HCT116 (cell line): ENCODE measurements at regions not wholly inside any gene's neighbourhood (a gene's known extent, or its start where the extent isn't known, plus 50 kb on each side); places are given as distances from the start of the nearest gene placed in this dataset.
"Not testable (repeated sequence)": the region's sequence is repeated elsewhere in the genome, so short reads cannot be mapped to it uniquely, and the experiment has no call there.

Source experiments
- ATAC-seq: fragments of 200-7000 bp; cut with Tn5 transposase; 2 replicates; pipeline ENCODE4 v1.9.1; 2020; ENCODE audit warnings: mild to moderate bottlenecking, moderate library complexity
- BruUV-seq: library from RNA; stranded (reverse); fragments of 400-500 nt; replicated peaks from 2 replicates; lab custom pipeline; 2021; lab: Mats Ljungman, UMichigan
- CTCF ChIA-PET: fragments of 300-600 bp; sonication (Branson Sonifier 250); formaldehyde crosslinking; loops from one replicate; lab custom pipeline; 2021; ENCODE audit warnings: antibody characterized with exemption; lab: Charles Lee
- POLR2A ChIA-PET: fragments of 300-600, 350-600 bp; sonication (Branson Sonifier 250); formaldehyde crosslinking; loops from one replicate; lab custom pipeline; 2021; ENCODE audit warnings: antibody characterized with exemption; lab: Charles Lee
- RAD21 ChIA-PET, 2 experiments: fragments of 300-600 bp; sonication (Branson Sonifier 250); formaldehyde crosslinking; loops; one replicate each; lab custom pipeline; 2023; ENCODE audit warnings: low total read pairs in 2 of 2; ENCODE audit not compliant: uncharacterized antibody in 2 of 2, unreplicated experiment in 2 of 2, low non-redundant PET in 1 of 2; lab: Charles Lee
- DNase-seq: peaks from one replicate; pipeline ENCODE4 v3.0.0-alpha.2; 2010; ENCODE audit warnings: low read depth, low spot score
- H2AFZ ChIP-seq: fragments of 200-600 bp; shearing (Covaris generic), sonication (generic); 2 replicates; pipeline ENCODE4 v1.6.1; 2017; ENCODE audit warnings: low read depth, mixed run types, mixed read lengths, antibody characterized with exemption, low read length; ENCODE audit not compliant: poor library complexity, severe bottlenecking
- H3K27ac ChIP-seq: 2 replicates; pipeline ENCODE4 v1.5.1; 2012; ENCODE audit warnings: low read depth, low read length
- H3K27me3 ChIP-seq: fragments of 200-600 bp; sonication (generic); 2 replicates; pipeline ENCODE4 v1.6.1; 2016; ENCODE audit warnings: mixed run types, low read length, mixed read lengths; ENCODE audit not compliant: insufficient read depth
- H3K36me3 ChIP-seq, 2 experiments: fragments of 200-500 bp in 1 of 2; fragments of 200-600 bp in 1 of 2; sonication (Bioruptor generic) in 1 of 2; sonication (generic) in 1 of 2; 2 replicates each; pipeline versions ENCODE4 v1.5.1 to v1.6.1; 2014 to 2016; ENCODE audit warnings: low read length in 2 of 2, inconsistent platforms in 1 of 2, mixed read lengths in 1 of 2, mixed run types in 1 of 2; ENCODE audit not compliant: insufficient read depth in 2 of 2, control insufficient read depth in 1 of 2
- H3K4me1 ChIP-seq, 2 experiments: fragments of 200-600 bp in 1 of 2; sonication (generic) in 1 of 2; 2 replicates each; pipeline versions ENCODE4 v1.5.1 to v1.6.1; 2012 to 2017; ENCODE audit warnings: low read length in 2 of 2, inconsistent platforms in 1 of 2, mild to moderate bottlenecking in 1 of 2, mixed read lengths in 1 of 2, mixed run types in 1 of 2, moderate library complexity in 1 of 2; ENCODE audit not compliant: insufficient read depth in 2 of 2, control insufficient read depth in 1 of 2
- H3K4me2 ChIP-seq: fragments of 200-600 bp; sonication (generic); 2 replicates; pipeline ENCODE4 v1.6.1; 2017; ENCODE audit warnings: mixed run types, low read length, mixed read lengths
- H3K4me3 ChIP-seq, 2 experiments: fragments of 200-600 bp in 1 of 2; sonication (generic) in 1 of 2; replicated peaks in 1 of 2; 2 replicates each; pipeline ENCODE4 v1.5.1; 2011 to 2016; ENCODE audit warnings: low read length in 2 of 2, control low read depth in 1 of 2, low read depth in 1 of 2, mild to moderate bottlenecking in 1 of 2, mixed read lengths in 1 of 2, mixed run types in 1 of 2
- H3K79me2 ChIP-seq: fragments of 200-600 bp; sonication (generic); 2 replicates; pipeline ENCODE4 v1.6.1; 2017; ENCODE audit warnings: mild to moderate bottlenecking, mixed run types, low read length, moderate library complexity, mixed read lengths; ENCODE audit not compliant: insufficient read depth
- H3K9ac ChIP-seq: fragments of 200-600 bp; sonication (generic); 2 replicates; pipeline ENCODE4 v1.6.1; 2016; ENCODE audit warnings: low read length, mixed read lengths
- H3K9me2 ChIP-seq: fragments of 200-600 bp; sonication (generic), shearing (Covaris generic); 2 replicates; pipeline ENCODE4 v1.6.1; 2017; ENCODE audit warnings: mixed run types, mild to moderate bottlenecking, moderate library complexity; ENCODE audit not compliant: insufficient read depth
- H3K9me3 ChIP-seq, 2 experiments: fragments of 200-500 bp in 1 of 2; fragments of 200-600 bp in 1 of 2; sonication (Bioruptor generic) in 1 of 2; sonication (generic) in 1 of 2; 2 replicates each; pipeline ENCODE4 v1.6.1; 2014 to 2017; ENCODE audit warnings: low read length in 2 of 2, mixed read lengths in 2 of 2, inconsistent platforms in 1 of 2, low read depth in 1 of 2, mild to moderate bottlenecking in 1 of 2, mixed run types in 1 of 2, moderate library complexity in 1 of 2; ENCODE audit not compliant: control insufficient read depth in 1 of 2, insufficient read depth in 1 of 2
- H4K20me1 ChIP-seq: fragments of 200-600 bp; sonication (generic), shearing (Covaris generic); 2 replicates; pipeline ENCODE4 v1.6.1; 2017; ENCODE audit warnings: mixed run types, mild to moderate bottlenecking, moderate library complexity; ENCODE audit not compliant: insufficient read depth
- CBX3 ChIP-seq: IDR thresholded peaks from 2 replicates; pipeline ENCODE4 v1.6.1; 2012; ENCODE audit warnings: low read depth
- CEBPB ChIP-seq: IDR thresholded peaks from 2 replicates; pipeline ENCODE4 v1.6.1; 2012; ENCODE audit warnings: low read depth
- CTCF ChIP-seq, 3 experiments: fragments of 200-600 bp in 1 of 3; sonication (generic) in 1 of 3; IDR thresholded peaks in 2 of 3; conservative IDR thresholded peaks in 1 of 3; 2 replicates each; pipeline ENCODE4 v1.5.1; 2012 to 2017; ENCODE audit warnings: low read depth in 2 of 3, low read length in 2 of 3, antibody characterized with exemption in 1 of 3, borderline replicate concordance in 1 of 3, control low read depth in 1 of 3, mild to moderate bottlenecking in 1 of 3, mixed read lengths in 1 of 3, mixed run types in 1 of 3, moderate library complexity in 1 of 3; ENCODE audit not compliant: insufficient read depth in 1 of 3
- EZH2 ChIP-seq: fragments of 200-600 bp; sonication (generic); IDR thresholded peaks from 2 replicates; pipeline ENCODE4 v1.6.1; 2017; ENCODE audit warnings: antibody characterized with exemption, mixed run types
- EZH2phosphoT487 ChIP-seq: fragments of 200-600 bp; IDR thresholded peaks from 2 replicates; pipeline ENCODE4 v1.6.1; 2018; ENCODE audit warnings: antibody characterized with exemption, borderline replicate concordance
- JUND ChIP-seq: IDR thresholded peaks from 2 replicates; pipeline ENCODE4 v1.6.1; 2012
- POLR2AphosphoS5 ChIP-seq: IDR thresholded peaks from 2 replicates; pipeline ENCODE4 v1.6.1; 2011; ENCODE audit warnings: mild to moderate bottlenecking, low read depth, low read length, moderate library complexity
- SP1 ChIP-seq: IDR thresholded peaks from 2 replicates; pipeline ENCODE4 v1.6.1; 2012; ENCODE audit warnings: low read depth
- ZFX ChIP-seq: fragments of 450-650 bp; IDR thresholded peaks from 2 replicates; pipeline ENCODE4 v1.6.1; 2017
- intact Hi-C: fragments of 100-400 bp; cut with micrococcal nuclease; formaldehyde crosslinking; loops from 2 replicates; pipeline ENCODE4 v1.10.0; 2022

DNA sequence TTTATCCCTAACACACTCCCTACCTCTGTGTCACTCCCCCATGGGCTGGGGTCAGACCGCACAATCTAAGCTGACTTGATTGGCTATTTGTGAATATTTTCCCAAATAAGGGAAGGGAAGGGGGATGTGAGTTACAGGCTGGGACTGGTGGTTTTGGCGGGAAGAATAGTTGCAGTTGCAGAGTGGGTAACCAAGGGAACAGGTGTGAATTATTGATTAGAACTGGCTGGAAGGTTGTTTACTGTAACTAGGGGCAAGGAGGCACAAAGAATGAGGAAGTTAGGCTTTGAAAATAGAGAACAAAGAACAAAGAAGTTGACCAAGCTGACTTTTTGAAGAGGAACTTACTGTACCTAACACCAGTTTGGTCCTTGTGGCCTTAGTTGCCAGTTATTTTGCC, 88.0 kb upstream of the XAGE2 start:
- no peak overlapping the region for H3K27ac ChIP-seq
- no peaks in the 10 kb centered on the region for H3K9me2 ChIP-seq
- H3K4me2 ChIP-seq = no peak overlapping the region
- ATAC-seq (no peak), DNase-seq (no peak)
- H3K79me2 ChIP-seq = no peaks in the 10 kb centered on the region
- no peak overlapping the region for H2AFZ ChIP-seq
- no peaks in the 10 kb centered on the region for H4K20me1 ChIP-seq
- H3K4me1 ChIP-seq = no peaks in the 10 kb centered on the region
- ChIA-PET RAD21 (no interaction called here), POLR2A (no interaction called here), CTCF (no interaction called here)
- H3K9me3 ChIP-seq = no peaks in the 10 kb centered on the region
- no peak overlapping the region for H3K9ac ChIP-seq
- H3K36me3 ChIP-seq = no peaks in the 10 kb centered on the region
- BruUV-seq = no TSS peak
- TF ChIP-seq CBX3 = no peak
- no peak overlapping the region for H3K4me3 ChIP-seq
- intact Hi-C loops = no loop called here
- no peaks in the 10 kb centered on the region for H3K27me3 ChIP-seq

DNA sequence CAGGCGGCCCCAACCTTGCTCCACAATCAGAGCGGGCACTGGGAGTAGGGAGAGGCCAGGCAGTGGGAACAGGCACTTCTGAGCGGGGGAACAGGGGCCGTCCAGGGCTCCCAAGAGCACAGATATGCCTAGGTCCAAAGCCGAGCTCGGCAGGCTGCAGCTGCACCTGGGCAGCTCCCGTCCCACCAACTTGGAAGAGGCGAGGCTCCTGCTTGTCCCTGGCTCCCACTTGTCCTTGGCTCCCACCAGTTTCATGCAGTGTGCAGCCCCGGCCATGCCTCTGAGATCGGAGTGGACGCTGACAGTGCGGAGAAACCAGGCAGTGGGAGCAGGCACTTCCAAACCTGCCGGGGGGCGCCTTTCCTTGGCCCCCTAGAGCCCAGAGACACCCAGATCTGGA, 84.0 kb upstream of the XAGE2 start:
- Histone ChIP-seq H3K27me3 (no peaks in the 10 kb centered on the region), H3K9me2 (no peaks in the 10 kb centered on the region), H3K27ac (no peak overlapping the region), H3K79me2 (no peaks in the 10 kb centered on the region), H3K4me2 (no peak overlapping the region), H3K9me3 (no peaks in the 10 kb centered on the region), H3K36me3 (no peaks in the 10 kb centered on the region), H3K4me1 (no peaks in the 10 kb centered on the region), H3K9ac (no peak overlapping the region), H4K20me1 (no peaks in the 10 kb centered on the region), H3K4me3 (no peak overlapping the region), H2AFZ (no peak overlapping the region)
- no peak for DNase-seq
- no peak for ATAC-seq
- TF ChIP-seq EZH2 (no peak), CEBPB (no peak), SP1 (no peak), EZH2phosphoT487 (no peak), ZFX (no peak), POLR2AphosphoS5 (no peak), CTCF (IDR thresholded peaks at IDR 0.05 in 2 of 3, conservative IDR thresholded peaks at IDR 0.05 in 1 of 3; ENCODE audit: borderline replicate concordance in 1 of 3, insufficient read depth in 1 of 3, low read depth in 2 of 3, low read length in 2 of 3) (no peak), JUND (no peak)
- BruUV-seq = no TSS peak
- ChIA-PET RAD21 (no interaction called here), POLR2A (no interaction called here), CTCF (no interaction called here)
- intact Hi-C loops = no loop called here

DNA sequence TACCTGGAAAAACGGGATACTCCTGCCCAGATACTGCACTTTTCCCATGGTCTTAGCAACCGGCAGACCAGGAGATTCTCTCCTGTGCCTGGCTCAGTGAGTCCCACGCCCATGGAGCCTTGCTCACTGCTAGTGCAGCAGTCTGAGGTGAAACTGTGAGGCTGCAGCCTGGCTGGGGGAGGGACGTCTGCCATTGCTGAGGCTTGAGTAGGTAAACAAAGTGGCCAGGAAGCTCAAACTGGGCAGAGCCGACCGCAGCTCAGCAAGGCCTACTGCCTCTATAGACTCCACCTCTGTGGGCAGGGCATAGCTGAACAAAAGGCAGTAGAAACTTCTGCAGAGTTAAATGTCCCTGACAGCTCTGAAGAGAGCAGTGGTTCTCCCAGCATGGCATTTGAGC, 69.9 kb upstream of the XAGE2 start:
- H3K4me2 ChIP-seq, POLR2A ChIA-PET, H3K4me1 ChIP-seq, H4K20me1 ChIP-seq, H3K36me3 ChIP-seq, CTCF ChIA-PET, H3K27me3 ChIP-seq, H3K9me3 ChIP-seq, H3K27ac ChIP-seq, H3K9me2 ChIP-seq, H3K79me2 ChIP-seq, intact Hi-C loops, DNase-seq, H3K9ac ChIP-seq, RAD21 ChIA-PET, ATAC-seq, BruUV-seq, H2AFZ ChIP-seq, H3K4me3 ChIP-seq: not testable (repeated sequence)
